ENCODE measurements at regions not wholly inside any gene's neighbourhood (a gene's known extent, or its start where the extent isn't known, plus 50 kb on each side); places are given as distances from the start of the nearest gene placed in this dataset.

DNA sequence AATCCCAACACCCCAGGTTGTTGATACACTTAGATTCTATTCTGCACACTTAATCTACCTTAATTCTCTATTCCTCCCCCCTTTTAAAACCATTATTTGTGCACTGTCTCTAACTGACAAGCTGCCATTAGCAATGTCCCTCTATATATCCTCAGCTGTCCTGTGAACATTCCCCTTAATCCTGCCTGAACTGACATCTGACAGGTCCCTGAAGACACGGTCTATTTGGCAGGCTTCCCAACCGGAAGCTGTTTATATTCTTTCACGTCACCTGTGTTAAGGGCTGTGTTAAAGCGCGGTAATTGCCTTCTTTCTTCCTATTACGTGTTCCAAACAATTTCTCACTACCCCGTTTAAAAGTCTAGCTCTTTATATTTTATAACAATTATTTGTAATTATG, 277.3 kb downstream of the CDH9 start:
- Histone ChIP-seq H3K4me2 (ENCODE audit: low read length) (no peak overlapping the region), H3K27ac (ENCODE audit: low read depth, low read length) (no peak overlapping the region), H3F3A (ENCODE audit: control insufficient read depth, insufficient read depth) (no peaks in the 10 kb centered on the region), H3K4me1 (ENCODE audit: control insufficient read depth, low read length) (no peaks in the 10 kb centered on the region), H3K9me2 (replicated peaks; ENCODE audit: control insufficient read depth, low read length) (no peaks in the 10 kb centered on the region), H3K9me3 (ENCODE audit: control insufficient read depth, insufficient read depth, low read length) (no peaks in the 10 kb centered on the region), H3K36me3 (ENCODE audit: control insufficient read depth, low read length) (no peaks in the 10 kb centered on the region), H3K27me3 (ENCODE audit: control insufficient read depth, low read length) (no peaks in the 10 kb centered on the region), H3K79me2 (ENCODE audit: control insufficient read depth, low read length) (no peaks in the 10 kb centered on the region), H4K20me1 (ENCODE audit: control insufficient read depth, insufficient read depth, low read depth, low read length) (no peaks in the 10 kb centered on the region), H3K4me3 (ENCODE audit: low read length) (no peak overlapping the region)
- TF ChIP-seq, protein P1, sequence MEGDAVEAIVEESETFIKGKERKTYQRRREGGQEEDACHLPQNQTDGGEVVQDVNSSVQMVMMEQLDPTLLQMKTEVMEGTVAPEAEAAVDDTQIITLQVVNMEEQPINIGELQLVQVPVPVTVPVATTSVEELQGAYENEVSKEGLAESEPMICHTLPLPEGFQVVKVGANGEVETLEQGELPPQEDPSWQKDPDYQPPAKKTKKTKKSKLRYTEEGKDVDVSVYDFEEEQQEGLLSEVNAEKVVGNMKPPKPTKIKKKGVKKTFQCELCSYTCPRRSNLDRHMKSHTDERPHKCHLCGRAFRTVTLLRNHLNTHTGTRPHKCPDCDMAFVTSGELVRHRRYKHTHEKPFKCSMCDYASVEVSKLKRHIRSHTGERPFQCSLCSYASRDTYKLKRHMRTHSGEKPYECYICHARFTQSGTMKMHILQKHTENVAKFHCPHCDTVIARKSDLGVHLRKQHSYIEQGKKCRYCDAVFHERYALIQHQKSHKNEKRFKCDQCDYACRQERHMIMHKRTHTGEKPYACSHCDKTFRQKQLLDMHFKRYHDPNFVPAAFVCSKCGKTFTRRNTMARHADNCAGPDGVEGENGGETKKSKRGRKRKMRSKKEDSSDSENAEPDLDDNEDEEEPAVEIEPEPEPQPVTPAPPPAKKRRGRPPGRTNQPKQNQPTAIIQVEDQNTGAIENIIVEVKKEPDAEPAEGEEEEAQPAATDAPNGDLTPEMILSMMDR (IDR thresholded peaks at IDR 0.05; ENCODE audit: low read depth, low read length, poor library complexity, severe bottlenecking): no peak
- no peak for TF ChIP-seq EZH2phosphoT487 (IDR thresholded peaks at IDR 0.05; ENCODE audit: borderline replicate concordance, low read length)

DNA sequence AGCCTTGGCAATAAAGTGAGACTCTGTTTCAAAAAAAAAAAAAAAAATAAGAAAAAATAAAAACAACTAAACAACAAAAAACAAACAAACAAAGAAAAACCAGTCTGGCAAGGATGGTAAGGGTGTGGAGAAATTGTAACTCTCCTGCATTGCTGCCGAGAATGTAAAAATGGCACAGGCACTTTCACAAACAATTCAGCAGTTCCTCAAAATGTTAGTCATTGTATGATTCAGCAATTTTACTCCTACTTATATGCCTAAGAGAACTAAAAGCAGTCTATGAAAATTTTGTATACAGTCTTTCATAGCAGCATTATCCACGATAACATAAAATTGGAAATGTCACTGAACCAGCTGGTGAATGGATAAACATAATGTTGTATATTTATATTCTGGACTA, 280.4 kb downstream of the CDH9 start:
- TF ChIP-seq EZH2phosphoT487 (IDR thresholded peaks at IDR 0.05; ENCODE audit: borderline replicate concordance, low read length): no peak
- TF ChIP-seq, protein P1 (IDR thresholded peaks at IDR 0.05; ENCODE audit: low read depth, low read length, poor library complexity, severe bottlenecking): no peak
- Histone ChIP-seq H3K4me2 (ENCODE audit: low read length) (no peak overlapping the region), H3F3A (ENCODE audit: control insufficient read depth, insufficient read depth) (no peaks in the 10 kb centered on the region), H4K20me1 (ENCODE audit: control insufficient read depth, insufficient read depth, low read depth, low read length) (no peaks in the 10 kb centered on the region), H3K4me1 (ENCODE audit: control insufficient read depth, low read length) (no peaks in the 10 kb centered on the region), H3K9me2 (replicated peaks; ENCODE audit: control insufficient read depth, low read length) (no peaks in the 10 kb centered on the region), H3K9me3 (ENCODE audit: control insufficient read depth, insufficient read depth, low read length) (no peaks in the 10 kb centered on the region), H3K79me2 (ENCODE audit: control insufficient read depth, low read length) (no peaks in the 10 kb centered on the region), H3K27me3 (ENCODE audit: control insufficient read depth, low read length) (no peaks in the 10 kb centered on the region), H3K27ac (ENCODE audit: low read depth, low read length) (no peak overlapping the region), H3K36me3 (ENCODE audit: control insufficient read depth, low read length) (no peaks in the 10 kb centered on the region), H3K4me3 (ENCODE audit: low read length) (no peak overlapping the region)

DNA sequence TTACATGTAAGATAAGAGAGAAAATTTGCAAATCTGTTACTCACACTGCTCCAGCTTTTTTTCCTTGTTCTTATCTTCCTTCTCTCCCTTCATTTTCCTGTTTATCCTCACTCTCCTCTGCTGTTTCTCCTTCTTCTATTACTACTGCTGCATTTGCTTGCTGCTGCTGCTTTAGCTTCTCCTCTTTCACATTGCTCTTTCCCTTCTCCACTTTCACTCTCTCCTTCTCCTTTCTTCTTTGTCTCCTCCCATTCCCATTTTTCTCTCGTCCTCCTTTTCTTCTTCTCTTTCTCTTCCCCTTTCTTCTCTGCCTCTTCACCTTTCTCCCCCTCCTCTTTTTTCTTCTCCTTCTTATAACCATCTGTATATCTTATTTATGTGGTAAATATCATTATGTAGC, 288.6 kb downstream of the CDH9 start:
- TF ChIP-seq, protein P1 (IDR thresholded peaks at IDR 0.05; ENCODE audit: low read depth, low read length, poor library complexity, severe bottlenecking): no peak
- TF ChIP-seq EZH2phosphoT487 (IDR thresholded peaks at IDR 0.05; ENCODE audit: borderline replicate concordance, low read length): no peak
- Histone ChIP-seq H3F3A (ENCODE audit: control insufficient read depth, insufficient read depth) (no peaks in the 10 kb centered on the region), H3K27ac (ENCODE audit: low read depth, low read length) (no peak overlapping the region), H3K9me2 (replicated peaks; ENCODE audit: control insufficient read depth, low read length) (no peaks in the 10 kb centered on the region), H3K79me2 (ENCODE audit: control insufficient read depth, low read length) (no peaks in the 10 kb centered on the region), H3K4me2 (ENCODE audit: low read length) (no peak overlapping the region), H3K9me3 (ENCODE audit: control insufficient read depth, insufficient read depth, low read length) (no peaks in the 10 kb centered on the region), H3K36me3 (ENCODE audit: control insufficient read depth, low read length) (no peaks in the 10 kb centered on the region), H3K4me1 (ENCODE audit: control insufficient read depth, low read length) (no peaks in the 10 kb centered on the region), H3K27me3 (ENCODE audit: control insufficient read depth, low read length) (no peaks in the 10 kb centered on the region), H4K20me1 (ENCODE audit: control insufficient read depth, insufficient read depth, low read depth, low read length) (no peaks in the 10 kb centered on the region), H3K4me3 (ENCODE audit: low read length) (no peak overlapping the region)

DNA sequence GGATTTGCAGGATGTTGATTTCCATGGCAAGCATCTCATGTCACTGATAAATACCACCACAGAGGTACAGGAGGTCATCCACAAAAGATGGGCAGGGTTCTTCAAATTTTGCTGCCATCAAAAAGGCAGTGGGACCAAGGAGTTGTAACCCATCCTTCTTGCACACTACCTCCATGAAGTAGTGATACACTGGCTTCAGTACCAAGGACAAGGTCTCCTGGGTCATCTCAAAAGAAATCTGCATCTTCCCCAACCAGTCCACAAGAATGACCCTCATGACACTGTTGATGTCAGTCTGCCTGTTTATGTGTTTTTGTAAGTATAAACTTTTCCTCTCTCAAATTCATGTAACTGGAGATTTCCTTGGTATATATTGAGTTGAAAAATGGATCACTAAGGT, 298.2 kb downstream of the CDH9 start:
- no peaks in the 10 kb centered on the region for H3K27me3 ChIP-seq (ENCODE audit: control insufficient read depth, low read length)
- no peaks in the 10 kb centered on the region for H3K9me2 ChIP-seq (replicated peaks; ENCODE audit: control insufficient read depth, low read length)
- no peak overlapping the region for H3K4me2 ChIP-seq (ENCODE audit: low read length)
- H3K4me1 ChIP-seq (ENCODE audit: control insufficient read depth, low read length): no peaks in the 10 kb centered on the region
- no peaks in the 10 kb centered on the region for H3K9me3 ChIP-seq (ENCODE audit: control insufficient read depth, insufficient read depth, low read length)
- H3F3A ChIP-seq (ENCODE audit: control insufficient read depth, insufficient read depth): no peaks in the 10 kb centered on the region
- H3K36me3 ChIP-seq (ENCODE audit: control insufficient read depth, low read length): no peaks in the 10 kb centered on the region
- no peak overlapping the region for H3K27ac ChIP-seq (ENCODE audit: low read depth, low read length)
- H4K20me1 ChIP-seq (ENCODE audit: control insufficient read depth, insufficient read depth, low read depth, low read length): no peaks in the 10 kb centered on the region
- TF ChIP-seq, protein P1 (IDR thresholded peaks at IDR 0.05; ENCODE audit: low read depth, low read length, poor library complexity, severe bottlenecking): no peak
- no peak for TF ChIP-seq EZH2phosphoT487 (IDR thresholded peaks at IDR 0.05; ENCODE audit: borderline replicate concordance, low read length)
- no peak overlapping the region for H3K4me3 ChIP-seq (ENCODE audit: low read length)
- no peaks in the 10 kb centered on the region for H3K79me2 ChIP-seq (ENCODE audit: control insufficient read depth, low read length)

Data from DOHH2 (cell line).